ENCODE measurements at regions not wholly inside any gene's neighbourhood (a gene's known extent, or its start where the extent isn't known, plus 50 kb on each side); places are given as distances from the start of the nearest gene placed in this dataset.

DNA sequence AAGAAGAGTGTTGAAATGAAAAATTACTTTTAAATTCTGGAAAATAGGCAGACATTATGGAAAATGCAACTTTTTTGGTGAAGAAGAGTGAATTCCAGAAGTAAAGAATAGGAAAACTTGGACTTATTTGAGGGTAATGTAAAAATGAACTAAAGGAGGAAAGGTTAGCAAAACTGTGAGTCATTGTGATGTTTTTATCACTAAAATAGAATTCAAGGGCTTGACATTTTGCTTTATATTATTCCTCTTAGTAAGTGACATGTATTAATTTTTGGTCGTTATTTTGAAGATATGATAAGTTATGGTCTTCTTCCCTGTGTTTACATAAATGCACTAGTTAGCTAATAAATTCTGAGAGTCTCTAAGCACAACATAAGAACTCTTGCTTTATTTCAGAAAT, 390.9 kb downstream of the FAT4 start:
- TF ChIP-seq ATF2 (CRISPR knock-in tag; IDR thresholded peaks at IDR 0.05; ENCODE audit: borderline replicate concordance, low read depth) (no peak), NFYB (CRISPR knock-in tag; conservative IDR thresholded peaks at IDR 0.05; ENCODE audit: low read depth) (no peak), NR1H2 (CRISPR knock-in tag; IDR thresholded peaks at IDR 0.05) (no peak), ZNF263 (CRISPR knock-in tag; IDR thresholded peaks at IDR 0.05; ENCODE audit: low read depth) (no peak), IRF2 (CRISPR knock-in tag; IDR thresholded peaks at IDR 0.05; ENCODE audit: borderline replicate concordance, low read depth) (no peak)
- TF ChIP-seq, protein P1, sequence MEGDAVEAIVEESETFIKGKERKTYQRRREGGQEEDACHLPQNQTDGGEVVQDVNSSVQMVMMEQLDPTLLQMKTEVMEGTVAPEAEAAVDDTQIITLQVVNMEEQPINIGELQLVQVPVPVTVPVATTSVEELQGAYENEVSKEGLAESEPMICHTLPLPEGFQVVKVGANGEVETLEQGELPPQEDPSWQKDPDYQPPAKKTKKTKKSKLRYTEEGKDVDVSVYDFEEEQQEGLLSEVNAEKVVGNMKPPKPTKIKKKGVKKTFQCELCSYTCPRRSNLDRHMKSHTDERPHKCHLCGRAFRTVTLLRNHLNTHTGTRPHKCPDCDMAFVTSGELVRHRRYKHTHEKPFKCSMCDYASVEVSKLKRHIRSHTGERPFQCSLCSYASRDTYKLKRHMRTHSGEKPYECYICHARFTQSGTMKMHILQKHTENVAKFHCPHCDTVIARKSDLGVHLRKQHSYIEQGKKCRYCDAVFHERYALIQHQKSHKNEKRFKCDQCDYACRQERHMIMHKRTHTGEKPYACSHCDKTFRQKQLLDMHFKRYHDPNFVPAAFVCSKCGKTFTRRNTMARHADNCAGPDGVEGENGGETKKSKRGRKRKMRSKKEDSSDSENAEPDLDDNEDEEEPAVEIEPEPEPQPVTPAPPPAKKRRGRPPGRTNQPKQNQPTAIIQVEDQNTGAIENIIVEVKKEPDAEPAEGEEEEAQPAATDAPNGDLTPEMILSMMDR (IDR thresholded peaks at IDR 0.05): no peak
